ENCODE measurements at regions not wholly inside any gene's neighbourhood (a gene's known extent, or its start where the extent isn't known, plus 50 kb on each side); places are given as distances from the start of the nearest gene placed in this dataset.

GRCh38 chr4:89538886-89539285 is 231.3 kb upstream of the GPRIN3 start:
- TF ChIP-seq POLR2A (IDR thresholded peaks at IDR 0.05; ENCODE audit: low read length) (no peak), GATA1 (IDR thresholded peaks at IDR 0.05; ENCODE audit: low read depth, low read length) (no peak)

Measured in erythroblast (primary cell).